GM13976 (cell line): ENCODE measurements at regions not wholly inside any gene's neighbourhood (a gene's known extent, or its start where the extent isn't known, plus 50 kb on each side); places are given as distances from the start of the nearest gene placed in this dataset.

Source experiments
- DNase-seq: peaks from one replicate; pipeline ENCODE4 v3.0.0; 2012; ENCODE audit warnings: low spot score
- in situ Hi-C: fragments of 300-500 bp; cut with MboI; formaldehyde crosslinking; loops from one replicate; pipeline ENCODE4 v1.12.0; 2022; ENCODE audit warnings: low sequenced_read_pairs, mixed read lengths, inconsistent platforms; ENCODE audit not compliant: unreplicated experiment
- TF ChIP-seq, protein P1 (sequence below): IDR thresholded peaks from 2 replicates; pipeline ENCODE4 v1.5.1; 2012; ENCODE audit warnings: borderline replicate concordance, mild to moderate bottlenecking; ENCODE audit not compliant: insufficient read depth; ENCODE audit errors: extremely low read depth, missing control alignments, control extremely low read depth

DNA sequence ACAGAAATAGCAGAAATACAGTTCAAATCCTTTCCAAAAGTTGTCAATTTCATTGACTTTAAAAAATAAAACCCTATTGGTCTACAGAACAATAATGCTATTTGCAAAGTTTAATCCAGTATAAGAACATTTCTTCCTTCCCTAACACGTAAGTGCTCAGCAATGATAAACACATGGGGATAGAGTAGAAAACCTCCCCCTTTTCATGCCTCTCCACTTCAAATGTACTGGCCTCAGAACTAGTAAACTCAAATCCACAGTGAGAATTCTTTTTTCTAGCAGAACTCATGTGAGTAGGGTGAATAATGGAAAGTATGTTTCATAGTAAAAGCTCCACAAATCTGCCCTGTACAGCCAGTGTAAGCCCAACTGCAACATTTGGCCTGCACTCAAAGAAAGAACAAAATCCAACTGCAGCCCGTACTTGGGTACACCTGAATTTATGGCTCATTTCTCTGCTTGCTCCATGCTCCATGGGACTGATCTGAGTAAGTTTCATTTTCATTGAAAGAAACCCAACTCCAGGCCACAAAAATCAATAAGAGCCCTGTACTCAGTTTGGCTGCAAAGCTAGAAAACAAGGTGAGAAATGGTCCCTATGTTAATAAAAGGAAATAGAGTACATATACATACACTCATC is 115.0 kb upstream of the RMDN2 start:
- no peak for DNase-seq
- in situ Hi-C loops: no loop called here
- TF ChIP-seq, protein P1, sequence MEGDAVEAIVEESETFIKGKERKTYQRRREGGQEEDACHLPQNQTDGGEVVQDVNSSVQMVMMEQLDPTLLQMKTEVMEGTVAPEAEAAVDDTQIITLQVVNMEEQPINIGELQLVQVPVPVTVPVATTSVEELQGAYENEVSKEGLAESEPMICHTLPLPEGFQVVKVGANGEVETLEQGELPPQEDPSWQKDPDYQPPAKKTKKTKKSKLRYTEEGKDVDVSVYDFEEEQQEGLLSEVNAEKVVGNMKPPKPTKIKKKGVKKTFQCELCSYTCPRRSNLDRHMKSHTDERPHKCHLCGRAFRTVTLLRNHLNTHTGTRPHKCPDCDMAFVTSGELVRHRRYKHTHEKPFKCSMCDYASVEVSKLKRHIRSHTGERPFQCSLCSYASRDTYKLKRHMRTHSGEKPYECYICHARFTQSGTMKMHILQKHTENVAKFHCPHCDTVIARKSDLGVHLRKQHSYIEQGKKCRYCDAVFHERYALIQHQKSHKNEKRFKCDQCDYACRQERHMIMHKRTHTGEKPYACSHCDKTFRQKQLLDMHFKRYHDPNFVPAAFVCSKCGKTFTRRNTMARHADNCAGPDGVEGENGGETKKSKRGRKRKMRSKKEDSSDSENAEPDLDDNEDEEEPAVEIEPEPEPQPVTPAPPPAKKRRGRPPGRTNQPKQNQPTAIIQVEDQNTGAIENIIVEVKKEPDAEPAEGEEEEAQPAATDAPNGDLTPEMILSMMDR: no peak

DNA sequence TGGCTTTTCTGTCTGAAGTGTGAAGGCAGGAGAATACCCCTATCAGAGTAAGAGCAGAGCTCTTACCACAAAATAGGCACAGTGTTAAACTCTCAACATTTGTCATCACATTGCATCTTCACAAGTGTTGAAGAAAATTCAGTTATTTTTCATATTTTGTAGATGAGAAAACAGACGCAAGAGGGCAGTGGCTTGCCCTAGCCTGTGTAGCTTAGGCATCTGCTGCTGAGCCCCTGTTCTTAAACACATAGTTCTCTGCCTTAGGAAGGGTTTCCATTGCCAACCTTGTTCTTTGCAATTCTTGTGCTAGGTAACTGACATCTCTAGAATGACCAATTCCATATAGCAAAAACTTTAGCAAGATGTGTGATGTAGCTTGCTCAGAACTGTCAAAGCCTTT is 112.7 kb upstream of the RMDN2 start:
- TF ChIP-seq, protein P1: no peak
- in situ Hi-C loops: no loop called here
- DNase-seq: no peak

DNA sequence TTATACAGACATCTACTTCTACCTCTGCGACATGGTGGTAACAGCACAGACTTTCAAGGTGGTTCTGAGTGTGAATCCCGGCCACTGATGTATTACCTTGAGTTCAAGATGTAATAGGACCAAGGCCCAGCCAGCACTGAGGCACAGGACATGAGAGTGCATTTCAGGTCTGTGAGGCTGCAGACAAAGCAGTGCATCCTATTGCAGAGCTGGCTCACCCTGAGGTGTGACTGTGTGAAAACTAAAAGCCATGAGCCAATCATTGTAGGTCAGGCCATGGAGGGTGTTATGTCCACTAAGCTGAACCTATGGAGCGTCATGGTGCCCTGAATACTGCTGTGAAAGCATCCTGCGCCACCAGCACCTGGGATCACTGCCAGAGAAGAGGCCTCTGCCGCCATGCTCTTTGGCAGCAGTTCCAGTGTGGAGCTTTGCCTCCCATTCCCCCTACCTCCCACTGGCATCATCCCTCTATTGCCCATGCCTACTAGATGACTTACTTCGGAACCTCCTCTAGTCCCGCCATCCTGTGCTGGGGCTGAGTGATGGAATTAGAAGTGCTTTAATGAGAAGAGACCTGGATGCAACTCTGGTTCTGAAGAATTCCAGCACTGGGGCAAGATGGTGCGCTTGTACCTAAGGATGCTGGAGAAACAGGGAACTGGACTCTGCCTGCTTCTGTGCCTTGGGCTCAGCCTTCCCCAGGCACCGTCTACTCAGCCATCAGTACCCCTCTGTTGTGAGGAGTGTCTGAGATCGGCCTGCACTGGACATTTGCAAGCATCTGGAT is 112.0 kb upstream of the RMDN2 start:
- in situ Hi-C loops: no loop called here
- DNase-seq: no peak
- TF ChIP-seq, protein P1: no peak

DNA sequence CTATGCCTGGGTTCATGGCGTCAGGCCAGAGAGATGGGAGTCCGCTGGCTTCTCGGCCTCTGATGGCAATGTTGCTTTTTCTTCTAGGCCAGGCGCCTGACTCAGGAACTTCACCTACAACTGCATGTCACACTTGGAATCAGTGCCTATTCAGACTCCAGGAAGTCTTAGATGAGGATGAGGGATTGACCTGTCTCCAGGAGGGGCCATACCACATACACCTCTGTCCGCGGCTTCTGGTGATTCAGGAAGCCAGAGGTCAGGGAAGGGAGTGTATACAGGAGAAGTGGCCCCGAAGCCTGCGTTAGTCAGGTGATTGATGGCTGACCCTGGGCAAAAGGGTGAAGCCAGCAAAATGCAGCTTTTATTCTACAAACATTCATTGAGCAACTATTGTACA is 109.1 kb upstream of the RMDN2 start:
- no peak for DNase-seq
- TF ChIP-seq, protein P1: no peak
- in situ Hi-C loops: no loop called here

DNA sequence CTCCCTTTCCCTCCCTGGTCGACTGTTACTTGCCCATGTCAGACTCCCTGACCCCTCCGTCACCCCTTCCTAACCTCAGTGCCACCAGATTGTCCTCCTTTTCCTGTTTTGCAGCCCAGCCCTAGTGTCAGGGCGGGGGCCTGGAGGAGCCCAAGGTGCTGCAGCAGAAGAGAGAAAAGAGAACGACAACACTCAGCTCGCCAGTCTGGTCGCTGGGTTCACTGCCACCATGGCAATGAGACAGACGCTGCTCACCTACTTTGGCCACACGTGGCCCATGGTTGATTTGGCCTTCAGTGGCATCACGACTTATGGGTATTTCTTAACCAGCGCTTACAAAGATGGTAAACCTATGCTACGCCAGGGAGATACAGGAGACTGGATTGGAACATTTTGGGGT is 108.4 kb upstream of the RMDN2 start:
- DNase-seq: no peak
- in situ Hi-C loops: no loop called here
- TF ChIP-seq, protein P1: no peak

DNA sequence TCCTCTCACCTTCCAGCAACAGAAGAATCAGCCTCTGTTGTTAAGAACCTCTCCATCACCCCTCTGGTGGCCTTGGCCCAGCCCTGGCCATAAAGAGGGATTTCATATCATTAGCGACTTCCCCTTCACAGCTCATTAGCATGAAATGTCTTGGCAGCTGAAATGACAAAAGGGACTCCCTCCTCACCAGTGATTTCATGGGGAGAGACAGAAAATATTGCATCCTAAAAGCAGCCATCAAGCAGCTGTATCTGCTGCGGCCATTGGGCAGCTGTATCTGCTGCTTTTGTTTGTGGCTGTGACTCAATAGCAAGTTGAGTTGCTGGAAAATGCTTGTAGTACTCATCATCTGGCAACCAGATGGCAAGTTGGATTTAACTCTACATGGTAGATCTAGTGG is 105.9 kb upstream of the RMDN2 start:
- TF ChIP-seq, protein P1: no peak
- DNase-seq: no peak
- in situ Hi-C loops: no loop called here
